Lower leg skin (tissue), 3 donors: ENCODE measurements at regions not wholly inside any gene's neighbourhood (a gene's known extent, or its start where the extent isn't known, plus 50 kb on each side); places are given as distances from the start of the nearest gene placed in this dataset.

Experiments used
- POLR2A ChIP-seq, 2 donors: fragments of 450-650 bp; IDR thresholded peaks; one replicate each; pipeline ENCODE4 v1.6.1; 2016 to 2017; ENCODE audit warnings: antibody characterized with exemption in 2 of 2, mild to moderate bottlenecking in 1 of 2, moderate library complexity in 1 of 2
- TF ChIP-seq, protein P1 (sequence below), 3 donors: fragments of 450-650 bp; IDR thresholded peaks; one replicate each; pipeline ENCODE4 v1.5.1; 2016; ENCODE audit warnings: antibody characterized with exemption in 3 of 3, mild to moderate bottlenecking in 3 of 3, moderate library complexity in 2 of 3

DNA sequence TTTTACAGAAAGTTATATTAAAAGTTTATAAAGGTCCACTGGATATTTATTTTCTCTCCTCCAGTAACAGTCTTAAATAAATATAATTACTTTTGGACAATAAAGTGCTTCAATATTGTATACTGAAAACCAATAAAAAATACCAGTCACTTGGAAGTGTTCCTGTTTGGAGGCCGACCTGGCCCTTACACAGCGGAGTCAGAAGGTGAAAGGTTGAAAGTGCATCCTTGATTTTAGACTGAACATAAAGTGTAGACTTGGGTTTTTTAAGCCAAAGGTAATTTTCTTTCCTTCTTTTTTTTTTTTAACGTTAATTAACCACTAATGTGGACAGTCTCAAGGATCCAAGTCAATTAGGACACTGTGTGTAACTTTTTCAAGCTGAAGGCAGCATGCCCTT lies 152.3 kb upstream of the TBX18 start:
- TF ChIP-seq POLR2A (IDR thresholded peaks at IDR 0.05): no peak
- TF ChIP-seq, protein P1, sequence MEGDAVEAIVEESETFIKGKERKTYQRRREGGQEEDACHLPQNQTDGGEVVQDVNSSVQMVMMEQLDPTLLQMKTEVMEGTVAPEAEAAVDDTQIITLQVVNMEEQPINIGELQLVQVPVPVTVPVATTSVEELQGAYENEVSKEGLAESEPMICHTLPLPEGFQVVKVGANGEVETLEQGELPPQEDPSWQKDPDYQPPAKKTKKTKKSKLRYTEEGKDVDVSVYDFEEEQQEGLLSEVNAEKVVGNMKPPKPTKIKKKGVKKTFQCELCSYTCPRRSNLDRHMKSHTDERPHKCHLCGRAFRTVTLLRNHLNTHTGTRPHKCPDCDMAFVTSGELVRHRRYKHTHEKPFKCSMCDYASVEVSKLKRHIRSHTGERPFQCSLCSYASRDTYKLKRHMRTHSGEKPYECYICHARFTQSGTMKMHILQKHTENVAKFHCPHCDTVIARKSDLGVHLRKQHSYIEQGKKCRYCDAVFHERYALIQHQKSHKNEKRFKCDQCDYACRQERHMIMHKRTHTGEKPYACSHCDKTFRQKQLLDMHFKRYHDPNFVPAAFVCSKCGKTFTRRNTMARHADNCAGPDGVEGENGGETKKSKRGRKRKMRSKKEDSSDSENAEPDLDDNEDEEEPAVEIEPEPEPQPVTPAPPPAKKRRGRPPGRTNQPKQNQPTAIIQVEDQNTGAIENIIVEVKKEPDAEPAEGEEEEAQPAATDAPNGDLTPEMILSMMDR (IDR thresholded peaks at IDR 0.05): no peak
